Anterior cingulate cortex (tissue), 58 donors: ENCODE measurements at regions not wholly inside any gene's neighbourhood (a gene's known extent, or its start where the extent isn't known, plus 50 kb on each side); places are given as distances from the start of the nearest gene placed in this dataset.

Experiments
- DNase-seq, 58 donors: peaks; one replicate each; lab custom pipeline; 2025; lab: John Stamatoyannopoulos, UW

- no peak for DNase-seq
Observed at GRCh38 chr9:82149501-82149946, 161.0 kb downstream of the SPATA31D1 start.

GRCh38 chr9:82152181-82152580, 163.6 kb downstream of the SPATA31D1 start:
- no peak for DNase-seq

- no peak for DNase-seq
Observed at GRCh38 chr9:82153032-82153431, 164.5 kb downstream of the SPATA31D1 start.

- no peak for DNase-seq
Observed at GRCh38 chr9:82154573-82154972, 166.0 kb downstream of the SPATA31D1 start.

- DNase-seq = no peak
Observed at GRCh38 chr9:82161876-82162275, 173.3 kb downstream of the SPATA31D1 start.

- no peak for DNase-seq
Observed at GRCh38 chr9:82164159-82164558, 175.6 kb downstream of the SPATA31D1 start.

- no peak for DNase-seq
Observed at GRCh38 chr9:82167296-82167695, 178.7 kb downstream of the SPATA31D1 start.

GRCh38 chr9:82168585-82168984, 180.0 kb downstream of the SPATA31D1 start:
- no peak for DNase-seq

- no peak for DNase-seq
Observed at GRCh38 chr9:82170866-82171265, 182.3 kb downstream of the SPATA31D1 start.

- DNase-seq = no peak
Observed at GRCh38 chr9:82171271-82171670, 182.7 kb downstream of the SPATA31D1 start.

- no peak for DNase-seq
Observed at GRCh38 chr9:82180711-82181110, 192.1 kb downstream of the SPATA31D1 start.

- no peak for DNase-seq
Observed at GRCh38 chr9:82183181-82183860, 194.7 kb downstream of the SPATA31D1 start.

- no peak for DNase-seq
Observed at GRCh38 chr9:82184524-82184923, 196.0 kb downstream of the SPATA31D1 start.

GRCh38 chr9:82188817-82189216, 200.2 kb downstream of the SPATA31D1 start:
- DNase-seq = no peak

- DNase-seq = no peak
Observed at GRCh38 chr9:82191082-82191770, 202.7 kb downstream of the SPATA31D1 start.

GRCh38 chr9:82192211-82192610, 203.6 kb downstream of the SPATA31D1 start:
- DNase-seq = no peak

GRCh38 chr9:82196622-82197441, 208.3 kb downstream of the SPATA31D1 start:
- DNase-seq = no peak

GRCh38 chr9:82201196-82201595, 212.6 kb downstream of the SPATA31D1 start:
- no peak for DNase-seq

GRCh38 chr9:82202808-82203207, 214.2 kb downstream of the SPATA31D1 start:
- DNase-seq = no peak

GRCh38 chr9:82206490-82206889, 217.9 kb downstream of the SPATA31D1 start:
- no peak for DNase-seq

- no peak for DNase-seq
Observed at GRCh38 chr9:82206946-82207345, 218.4 kb downstream of the SPATA31D1 start.
